IMR-90 (cell line): ENCODE measurements at regions not wholly inside any gene's neighbourhood (a gene's known extent, or its start where the extent isn't known, plus 50 kb on each side); places are given as distances from the start of the nearest gene placed in this dataset.

Source experiments
- ATAC-seq: fragments of 200-7000 bp; cut with Tn5 transposase; 2 replicates; pipeline ENCODE4 v1.9.1; 2020; ENCODE audit warnings: low read depth, mild to moderate bottlenecking, moderate library complexity
- BruUV-seq: library from RNA; stranded (reverse); fragments of 400-500 nt; replicated peaks from 2 replicates; lab custom pipeline; 2021; lab: Mats Ljungman, UMichigan
- CTCF ChIA-PET: fragments of 300-600 bp; formaldehyde crosslinking; extraction: SDS; loops from one replicate; lab custom pipeline; 2021; ENCODE audit warnings: antibody characterized with exemption; lab: Yijun Ruan, JAX
- POLR2A ChIA-PET: fragments of 300-600 bp; sonication (Branson Sonifier 250); formaldehyde crosslinking; loops from one replicate; lab custom pipeline; 2022; ENCODE audit warnings: antibody characterized with exemption; ENCODE audit not compliant: unreplicated experiment; lab: Charles Lee
- DNase-seq: peaks from one replicate; pipeline ENCODE4 v3.0.0; 2013
- H2AFZ ChIP-seq: replicated peaks from 2 replicates; pipeline ENCODE3; 2013; ENCODE audit warnings: low read length, mild to moderate bottlenecking; ENCODE audit not compliant: poor library complexity
- H2AK5ac ChIP-seq: 2 replicates; pipeline ENCODE4 v1.6.1; 2013; ENCODE audit warnings: low read depth, low read length, inconsistent platforms
- H2AK9ac ChIP-seq: replicated peaks from 2 replicates; pipeline ENCODE3; 2013; ENCODE audit warnings: mild to moderate bottlenecking, low read depth, low read length, moderate library complexity; ENCODE audit not compliant: poor library complexity
- H2BK120ac ChIP-seq: 2 replicates; pipeline ENCODE4 v1.6.1; 2013; ENCODE audit warnings: low read depth, low read length, inconsistent platforms
- H2BK15ac ChIP-seq: 3 replicates; pipeline ENCODE4 v1.6.1; 2013; ENCODE audit warnings: low read depth, low read length, inconsistent platforms
- H2BK20ac ChIP-seq: 2 replicates; pipeline ENCODE4 v1.6.1; 2013; ENCODE audit warnings: low read depth, mild to moderate bottlenecking, inconsistent platforms, low read length, moderate library complexity
- H2BK5ac ChIP-seq: 2 replicates; pipeline ENCODE4 v1.6.1; 2013; ENCODE audit warnings: mild to moderate bottlenecking, low read depth, low read length, inconsistent platforms; ENCODE audit not compliant: poor library complexity, severe bottlenecking
- H3K14ac ChIP-seq: replicated peaks from 2 replicates; pipeline ENCODE4 v1.6.1; 2013; ENCODE audit warnings: low read depth, low read length, inconsistent platforms
- H3K18ac ChIP-seq: 2 replicates; pipeline ENCODE4 v1.6.1; 2013; ENCODE audit warnings: low read depth, low read length, control low read depth
- H3K23ac ChIP-seq: 2 replicates; pipeline ENCODE4 v1.6.1; 2013; ENCODE audit warnings: low read depth, low read length, inconsistent platforms
- H3K27ac ChIP-seq: 2 replicates; pipeline ENCODE4 v1.5.1; 2013; ENCODE audit warnings: mild to moderate bottlenecking, control low read depth, low read length; ENCODE audit not compliant: insufficient read depth
- H3K27me3 ChIP-seq: 2 replicates; pipeline ENCODE4 v1.6.1; 2013; ENCODE audit warnings: low read length; ENCODE audit not compliant: control insufficient read depth, insufficient read depth
- H3K36me3 ChIP-seq: 2 replicates; pipeline ENCODE4 v1.6.1; 2013; ENCODE audit warnings: low read length, mixed read lengths; ENCODE audit not compliant: control insufficient read depth, insufficient read depth
- H3K4ac ChIP-seq: 2 replicates; pipeline ENCODE4 v1.6.1; 2013; ENCODE audit warnings: low read depth, low read length, inconsistent platforms
- H3K4me1 ChIP-seq: 2 replicates; pipeline ENCODE4 v1.6.1; 2013; ENCODE audit warnings: low read length, mixed read lengths; ENCODE audit not compliant: control insufficient read depth, insufficient read depth
- H3K4me2 ChIP-seq: 2 replicates; pipeline ENCODE4 v1.6.1; 2013; ENCODE audit warnings: low read depth, mild to moderate bottlenecking, control low read depth, low read length, moderate library complexity
- H3K4me3 ChIP-seq: 2 replicates; pipeline ENCODE4 v1.5.1; 2013; ENCODE audit warnings: low read depth, mild to moderate bottlenecking, control low read depth, low read length, moderate library complexity; ENCODE audit not compliant: insufficient read depth
- H3K56ac ChIP-seq: 2 replicates; pipeline ENCODE4 v1.6.1; 2013; ENCODE audit warnings: low read length, inconsistent platforms; ENCODE audit not compliant: insufficient read depth; ENCODE audit errors: extremely low read depth
- H3K79me1 ChIP-seq, 2 experiments: 2 replicates each; pipeline ENCODE4 v1.6.1; 2013; ENCODE audit warnings: low read length in 2 of 2, inconsistent platforms in 1 of 2, low read depth in 1 of 2
- H3K9ac ChIP-seq: 2 replicates; pipeline ENCODE4 v1.6.1; 2013; ENCODE audit warnings: low read depth, low read length, control low read depth
- H3K9me1 ChIP-seq: 2 replicates; pipeline ENCODE4 v1.6.1; 2013; ENCODE audit warnings: low read length, inconsistent platforms; ENCODE audit not compliant: insufficient read depth
- H3K9me3 ChIP-seq: 2 replicates; pipeline ENCODE4 v1.6.1; 2013; ENCODE audit warnings: low read length; ENCODE audit not compliant: control insufficient read depth, insufficient read depth
- H4K20me1 ChIP-seq: 2 replicates; pipeline ENCODE4 v1.6.1; 2013; ENCODE audit warnings: low read length, inconsistent platforms; ENCODE audit not compliant: insufficient read depth
- H4K5ac ChIP-seq: 2 replicates; pipeline ENCODE4 v1.6.1; 2013; ENCODE audit warnings: mild to moderate bottlenecking, low read depth, low read length, control low read depth
- H4K8ac ChIP-seq, 2 experiments: 2 replicates each; pipeline ENCODE4 v1.6.1; 2013; ENCODE audit warnings: low read depth in 2 of 2, low read length in 2 of 2, control low read depth in 1 of 2, inconsistent platforms in 1 of 2
- H4K91ac ChIP-seq: 2 replicates; pipeline ENCODE4 v1.6.1; 2013; ENCODE audit warnings: low read depth, low read length, inconsistent platforms; ENCODE audit not compliant: insufficient read depth
- CEBPB ChIP-seq: IDR thresholded peaks from 2 replicates; pipeline ENCODE4 v1.6.1; 2012; ENCODE audit warnings: low read depth, low read length, improper control_type of control experiment
- MXI1 ChIP-seq: IDR thresholded peaks from 2 replicates; pipeline ENCODE4 v1.6.1; 2012; ENCODE audit warnings: low read depth, mild to moderate bottlenecking, low read length, moderate library complexity, borderline replicate concordance
- NFE2L2 ChIP-seq: fragments of 150-350 bp; IDR thresholded peaks from 2 replicates; pipeline ENCODE4 v1.6.1; 2016; ENCODE audit warnings: low read depth, mild to moderate bottlenecking, low read length
- RCOR1 ChIP-seq: IDR thresholded peaks from 2 replicates; pipeline ENCODE4 v1.6.1; 2012; ENCODE audit warnings: mild to moderate bottlenecking, low read length, improper control_type of control experiment; ENCODE audit not compliant: insufficient replicate concordance
- RFX5 ChIP-seq: IDR thresholded peaks from 2 replicates; pipeline ENCODE4 v1.8.0; 2012; ENCODE audit warnings: low read depth, mild to moderate bottlenecking, low read length, moderate library complexity
- SMC3 ChIP-seq: fragments of 150-350 bp; IDR thresholded peaks from 2 replicates; pipeline ENCODE4 v1.6.1; 2016; ENCODE audit warnings: low read depth, mild to moderate bottlenecking, antibody characterized with exemption, low read length, moderate library complexity
- dilution Hi-C: fragments of 300-500 bp; cut with HindIII; formaldehyde crosslinking; loops from one replicate; pipeline ENCODE4 v1.14.3; 2018; ENCODE audit warnings: low sequenced_read_pairs; ENCODE audit not compliant: unreplicated experiment
- in situ Hi-C: fragments of 300-500 bp; cut with MboI; formaldehyde crosslinking; loops from 3 replicates; pipeline ENCODE4 v1.14.3; 2019; ENCODE audit warnings: low sequenced_read_pairs, inconsistent platforms, mixed read lengths
- intact Hi-C: fragments of 100-400 bp; cut with micrococcal nuclease; formaldehyde crosslinking; loops from 2 replicates; pipeline ENCODE4 v1.10.0; 2022
- TF ChIP-seq, protein P1 (sequence below): fragments of 150-350 bp; IDR thresholded peaks from 2 replicates; pipeline ENCODE4 v1.6.1; 2016; ENCODE audit warnings: low read depth, mild to moderate bottlenecking, low read length, moderate library complexity, borderline replicate concordance
- TF ChIP-seq, protein P2 (sequence below): conservative IDR thresholded peaks from 2 replicates; pipeline ENCODE4 v1.5.1; 2012; ENCODE audit warnings: mild to moderate bottlenecking, low read depth, low read length, improper control_type of control experiment

DNA sequence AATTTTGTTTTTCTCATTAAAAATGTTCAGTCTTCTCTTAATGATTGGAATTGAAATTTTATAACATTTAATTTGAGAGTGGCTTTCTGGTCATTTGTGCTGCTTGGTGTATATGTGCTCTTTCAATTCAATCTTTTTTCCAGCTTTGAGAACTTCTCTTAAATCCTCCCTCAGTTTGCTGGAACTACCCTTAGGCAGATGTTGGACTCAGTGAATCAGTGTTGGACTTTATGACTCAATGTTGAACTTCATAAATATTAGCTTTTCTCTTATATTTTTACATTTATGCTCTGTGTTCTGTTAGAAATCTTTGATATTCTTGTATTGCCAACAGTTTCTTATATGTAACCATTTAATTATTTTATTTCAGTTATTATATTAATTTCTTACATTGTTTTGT lies 935.5 kb upstream of the FBXO33 start:
- H3K56ac ChIP-seq, result no peak overlapping the region

More for the DNA sequence above, 935.5 kb upstream of the FBXO33 start:
- no peak overlapping the region for H3K23ac ChIP-seq
- no peak overlapping the region for H2AK9ac ChIP-seq
- no peak overlapping the region for H4K91ac ChIP-seq
- H2AK5ac ChIP-seq, result no peak overlapping the region
- no peak overlapping the region for H2BK5ac ChIP-seq
- H3K79me1 ChIP-seq, result no peaks in the 10 kb centered on the region
- H3K4me3 ChIP-seq, result no peak overlapping the region
- no peaks in the 10 kb centered on the region for H4K20me1 ChIP-seq
- ChIA-PET POLR2A (no interaction called here), CTCF (no interaction called here)
- DNase-seq (no peak), ATAC-seq (no peak)
- TF ChIP-seq, protein P1, sequence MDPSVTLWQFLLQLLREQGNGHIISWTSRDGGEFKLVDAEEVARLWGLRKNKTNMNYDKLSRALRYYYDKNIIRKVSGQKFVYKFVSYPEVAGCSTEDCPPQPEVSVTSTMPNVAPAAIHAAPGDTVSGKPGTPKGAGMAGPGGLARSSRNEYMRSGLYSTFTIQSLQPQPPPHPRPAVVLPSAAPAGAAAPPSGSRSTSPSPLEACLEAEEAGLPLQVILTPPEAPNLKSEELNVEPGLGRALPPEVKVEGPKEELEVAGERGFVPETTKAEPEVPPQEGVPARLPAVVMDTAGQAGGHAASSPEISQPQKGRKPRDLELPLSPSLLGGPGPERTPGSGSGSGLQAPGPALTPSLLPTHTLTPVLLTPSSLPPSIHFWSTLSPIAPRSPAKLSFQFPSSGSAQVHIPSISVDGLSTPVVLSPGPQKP, result no peak
- TF ChIP-seq SMC3, result no peak
- TF ChIP-seq NFE2L2, result no peak
- TF ChIP-seq CEBPB, result no peak
- no peak for TF ChIP-seq MXI1
- TF ChIP-seq RCOR1, result no peak
- TF ChIP-seq RFX5, result no peak
- TF ChIP-seq, protein P2, sequence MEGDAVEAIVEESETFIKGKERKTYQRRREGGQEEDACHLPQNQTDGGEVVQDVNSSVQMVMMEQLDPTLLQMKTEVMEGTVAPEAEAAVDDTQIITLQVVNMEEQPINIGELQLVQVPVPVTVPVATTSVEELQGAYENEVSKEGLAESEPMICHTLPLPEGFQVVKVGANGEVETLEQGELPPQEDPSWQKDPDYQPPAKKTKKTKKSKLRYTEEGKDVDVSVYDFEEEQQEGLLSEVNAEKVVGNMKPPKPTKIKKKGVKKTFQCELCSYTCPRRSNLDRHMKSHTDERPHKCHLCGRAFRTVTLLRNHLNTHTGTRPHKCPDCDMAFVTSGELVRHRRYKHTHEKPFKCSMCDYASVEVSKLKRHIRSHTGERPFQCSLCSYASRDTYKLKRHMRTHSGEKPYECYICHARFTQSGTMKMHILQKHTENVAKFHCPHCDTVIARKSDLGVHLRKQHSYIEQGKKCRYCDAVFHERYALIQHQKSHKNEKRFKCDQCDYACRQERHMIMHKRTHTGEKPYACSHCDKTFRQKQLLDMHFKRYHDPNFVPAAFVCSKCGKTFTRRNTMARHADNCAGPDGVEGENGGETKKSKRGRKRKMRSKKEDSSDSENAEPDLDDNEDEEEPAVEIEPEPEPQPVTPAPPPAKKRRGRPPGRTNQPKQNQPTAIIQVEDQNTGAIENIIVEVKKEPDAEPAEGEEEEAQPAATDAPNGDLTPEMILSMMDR, result no peak
- H3K4me1 ChIP-seq, result no peaks in the 10 kb centered on the region
- H3K27ac ChIP-seq, result no peak overlapping the region
- no TSS peak for BruUV-seq
- H3K18ac ChIP-seq, result no peak overlapping the region
- H3K36me3 ChIP-seq, result no peaks in the 10 kb centered on the region
- no peak overlapping the region for H3K4ac ChIP-seq
- H3K14ac ChIP-seq, result no peak overlapping the region
- H2AFZ ChIP-seq, result no peak overlapping the region
- intact Hi-C loops (no loop called here), dilution Hi-C loops (no loop called here), in situ Hi-C loops (no loop called here)
- no peak overlapping the region for H2BK120ac ChIP-seq
- no peaks in the 10 kb centered on the region for H3K9me1 ChIP-seq
- no peak overlapping the region for H3K9ac ChIP-seq
- H4K5ac ChIP-seq, result no peak overlapping the region
- peaks cover 2% of the 10 kb centered on the region; the same call in 1 of the 2 replicates for H3K9me3 ChIP-seq
- H3K4me2 ChIP-seq, result no peak overlapping the region
- H4K8ac ChIP-seq, result no peak overlapping the region
- no peak overlapping the region for H2BK20ac ChIP-seq
- H3K27me3 ChIP-seq, result no peaks in the 10 kb centered on the region
- H2BK15ac ChIP-seq, result no peak overlapping the region
